Non-pigmented ciliary epithelial cell (primary cell): ENCODE measurements at regions not wholly inside any gene's neighbourhood (a gene's known extent, or its start where the extent isn't known, plus 50 kb on each side); places are given as distances from the start of the nearest gene placed in this dataset.

Source experiments
- DNase-seq: peaks from one replicate; pipeline ENCODE4 v3.0.0-alpha.2; 2010; ENCODE audit warnings: low read depth

DNA sequence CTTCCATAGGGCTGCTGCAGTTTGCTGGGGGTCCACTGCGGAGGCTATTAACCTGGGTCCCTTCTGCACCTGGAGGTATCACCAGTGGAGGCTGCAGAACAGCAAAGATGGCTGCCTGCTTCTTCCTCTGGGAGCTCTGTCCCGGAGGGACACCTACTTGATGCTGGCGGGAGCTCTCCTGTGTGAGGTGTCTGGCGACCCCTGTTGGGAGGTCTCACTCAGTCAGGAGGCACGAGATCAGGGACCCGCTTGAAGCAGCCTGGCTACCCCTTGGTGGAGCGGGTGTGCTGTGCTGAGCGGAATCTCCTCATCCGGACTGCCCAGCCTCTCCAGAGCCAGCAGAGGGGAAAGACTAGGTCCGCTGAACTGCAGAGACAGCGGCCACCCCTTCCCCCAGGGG lies 56.0 kb upstream of the CTXND1 start:
- no peak for DNase-seq

DNA sequence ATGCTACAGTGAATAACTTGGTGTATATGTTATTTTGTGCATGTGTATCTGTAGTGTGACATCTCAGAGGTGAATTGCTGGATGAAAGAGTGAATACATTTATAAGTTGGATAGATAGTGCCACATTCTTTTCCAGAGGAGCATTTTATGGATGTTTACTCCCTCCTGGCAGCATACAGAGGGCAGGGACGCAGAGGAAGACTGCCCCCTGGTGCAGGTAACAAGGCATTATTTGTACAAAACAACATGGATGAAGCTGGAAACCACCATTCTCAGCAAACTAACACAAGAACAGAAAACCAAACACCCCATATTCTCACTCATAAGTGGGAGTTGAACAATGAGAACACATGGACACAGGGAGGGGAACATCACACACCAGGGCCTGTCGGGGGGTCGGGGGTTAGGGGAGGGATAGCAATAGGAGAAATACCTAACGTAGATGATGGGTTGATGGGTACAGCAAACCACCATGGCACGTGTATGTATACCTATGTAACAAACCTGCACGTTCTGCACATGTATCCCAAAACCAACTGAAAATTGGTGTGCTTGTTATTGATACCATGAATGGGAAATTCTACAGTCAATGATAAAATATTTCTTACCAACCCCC lies 57.9 kb upstream of the CTXND1 start:
- peak; percentile 5 for DNase-seq

DNA sequence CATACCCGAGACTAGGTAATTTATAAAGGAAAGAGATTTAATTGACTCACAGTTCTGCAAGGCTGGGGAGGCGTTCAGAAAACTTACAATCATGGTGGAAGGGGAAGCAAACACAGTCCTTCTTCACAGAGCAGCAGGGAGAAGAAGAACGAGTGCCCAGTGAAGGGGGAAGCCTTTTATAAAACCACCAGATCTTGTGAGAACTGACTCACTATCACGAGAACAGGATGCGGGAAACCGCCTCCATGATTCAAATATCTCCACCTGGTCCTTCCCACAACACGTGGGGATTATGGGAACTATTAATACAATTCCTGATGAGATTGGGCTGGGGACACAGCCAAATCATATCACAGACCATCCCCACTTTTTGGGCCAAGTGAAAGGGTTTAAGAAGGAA lies 58.8 kb upstream of the CTXND1 start:
- DNase-seq, result no peak

DNA sequence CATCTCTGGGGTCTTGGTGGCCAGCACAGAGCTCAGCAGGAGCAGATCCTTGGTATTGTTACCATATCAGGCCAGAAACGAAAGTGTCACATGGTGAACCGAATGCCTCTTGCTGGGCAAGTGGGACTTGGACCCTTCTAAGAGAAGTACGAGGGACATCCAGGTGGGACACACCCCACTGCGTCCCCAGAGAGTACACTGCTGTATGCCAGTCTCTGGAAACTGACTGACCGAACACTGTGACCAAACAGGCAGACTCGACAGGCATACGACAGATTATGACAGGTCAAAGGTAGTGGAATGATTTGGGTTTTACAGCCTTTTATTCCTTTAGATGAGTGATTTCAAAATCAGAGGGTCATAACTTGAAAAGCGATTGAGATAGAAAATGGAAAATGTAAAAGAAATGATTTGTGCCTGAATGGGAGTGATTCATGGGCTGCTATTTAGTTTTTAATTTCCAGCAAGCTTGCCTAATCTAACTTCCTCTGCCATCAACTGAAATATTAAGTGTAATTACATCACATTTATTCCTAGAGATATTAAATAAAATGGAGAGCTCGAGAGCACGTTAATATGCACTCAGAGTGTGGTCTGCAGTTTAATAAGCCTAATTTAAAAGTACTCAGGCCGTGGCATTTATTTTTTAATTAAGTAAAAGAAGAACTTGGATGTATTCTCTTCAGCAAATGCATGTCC lies 63.4 kb upstream of the CTXND1 start:
- no peak for DNase-seq

DNA sequence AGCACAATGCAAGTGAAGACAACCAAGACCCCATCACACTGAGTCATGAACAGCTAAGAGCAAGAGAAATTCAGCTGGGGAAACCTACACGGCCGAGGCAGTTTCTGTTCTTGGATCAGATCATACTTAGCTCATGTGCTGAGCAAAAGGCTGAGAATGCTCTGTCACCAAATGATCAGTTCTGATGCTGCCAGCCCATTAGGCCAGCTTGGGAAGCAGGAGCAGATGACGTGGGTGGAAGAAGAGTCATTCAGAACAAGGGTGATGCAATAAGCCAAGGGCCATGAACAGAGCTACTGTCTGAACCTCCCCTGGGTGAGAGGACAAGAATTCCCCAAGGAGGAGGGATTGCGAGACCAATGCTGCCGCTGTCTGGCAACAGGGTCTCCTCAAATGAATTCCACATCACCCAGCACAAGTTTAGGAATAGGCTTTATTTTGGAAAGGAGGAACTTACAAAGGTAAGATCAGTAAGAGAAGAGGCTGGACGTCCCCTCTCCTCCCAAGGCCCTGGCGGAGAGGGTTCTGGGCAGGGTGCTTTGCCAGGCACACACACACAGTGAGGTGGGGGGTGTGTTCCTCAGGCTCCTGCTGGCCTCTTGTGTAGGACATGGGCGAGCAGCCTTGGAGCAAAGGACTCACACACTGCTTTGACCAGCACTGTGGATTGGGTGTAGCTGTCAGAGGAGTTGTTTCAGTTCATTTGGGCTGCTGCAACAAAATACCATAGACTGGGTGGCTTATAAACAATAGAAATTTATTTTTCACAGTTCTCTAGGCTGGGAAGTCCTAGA lies 65.6 kb upstream of the CTXND1 start:
- DNase-seq, result peak; percentile 57

DNA sequence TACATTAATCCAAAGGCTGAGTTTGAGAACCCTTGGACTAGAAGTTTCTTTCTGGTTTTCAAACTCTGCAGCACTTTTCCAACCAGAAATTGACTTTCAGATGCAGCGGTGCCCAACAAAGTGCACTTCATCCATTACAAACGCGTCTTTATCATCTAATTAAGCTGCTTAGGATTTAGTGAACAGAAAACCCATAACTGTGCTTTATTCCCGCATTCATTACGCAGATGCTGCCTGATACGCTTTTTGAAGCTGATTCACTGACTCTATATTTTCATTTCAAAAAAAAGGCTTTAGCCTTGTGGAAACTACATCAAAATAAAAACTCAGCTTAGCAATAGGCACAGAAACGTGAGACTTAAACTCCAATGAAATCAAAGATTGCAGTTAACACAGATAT lies 69.8 kb upstream of the CTXND1 start:
- no peak for DNase-seq

DNA sequence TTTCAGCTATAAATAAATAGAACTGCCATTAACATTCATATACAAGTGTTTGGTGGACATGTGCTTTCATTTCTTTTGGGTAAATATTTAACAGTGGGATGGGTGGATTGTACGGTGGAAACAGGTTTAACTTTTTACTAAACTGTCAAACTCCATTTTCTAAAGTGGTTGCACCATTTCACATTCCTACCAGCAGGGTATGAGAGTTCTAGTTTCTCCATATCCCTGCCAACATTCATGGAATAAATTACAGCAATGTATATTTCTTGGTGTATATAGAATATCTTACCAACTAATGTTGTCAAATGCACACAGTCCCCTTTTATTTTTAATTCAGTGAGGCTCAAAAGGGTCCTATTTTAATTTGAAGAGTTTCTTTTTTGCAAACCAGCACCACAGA lies 71.3 kb upstream of the CTXND1 start:
- DNase-seq, result no peak

DNA sequence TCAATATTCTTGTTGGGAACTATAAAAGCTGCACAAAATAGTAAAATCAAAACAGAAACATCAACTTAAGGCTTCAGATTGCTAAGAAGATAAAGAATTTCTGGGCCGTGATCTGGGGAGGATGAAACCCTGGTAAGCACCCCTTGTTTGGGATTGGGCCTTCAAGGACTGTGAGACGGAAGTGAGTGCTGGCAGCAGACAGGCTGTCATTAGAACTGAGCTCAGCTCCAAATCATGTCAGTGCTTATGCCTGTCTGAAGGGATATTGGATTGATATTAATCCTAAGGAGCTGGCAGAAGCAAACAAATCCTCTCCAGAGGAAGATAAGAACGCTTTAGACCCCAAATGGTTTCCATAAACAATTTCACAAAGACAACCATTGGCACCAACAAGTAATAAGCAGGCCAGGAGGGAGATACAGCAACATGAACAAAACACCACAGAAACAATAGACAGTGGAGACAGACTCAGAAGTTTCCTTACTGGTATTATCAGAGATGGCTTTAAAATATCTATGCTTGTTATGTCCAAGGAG lies 72.6 kb upstream of the CTXND1 start:
- DNase-seq, result no peak

DNA sequence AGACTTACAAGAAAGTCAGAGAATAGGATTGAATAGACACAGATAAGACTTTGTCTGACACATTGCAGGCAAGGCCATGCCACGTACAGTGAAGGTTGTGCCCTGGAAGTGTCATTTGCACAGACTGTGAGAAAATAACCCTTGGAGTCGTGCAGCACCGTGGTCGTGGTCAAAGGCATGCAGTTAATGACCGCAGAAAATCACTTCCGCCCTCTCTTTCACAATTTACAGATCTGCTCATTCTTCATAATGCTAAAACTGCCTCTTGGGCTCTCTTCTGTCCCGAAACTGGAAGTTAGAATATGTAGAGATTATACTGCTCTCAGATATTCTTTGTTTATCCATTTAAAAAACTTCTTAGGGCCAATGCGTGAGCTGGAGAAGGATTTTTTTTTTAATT lies 73.2 kb upstream of the CTXND1 start:
- no peak for DNase-seq

DNA sequence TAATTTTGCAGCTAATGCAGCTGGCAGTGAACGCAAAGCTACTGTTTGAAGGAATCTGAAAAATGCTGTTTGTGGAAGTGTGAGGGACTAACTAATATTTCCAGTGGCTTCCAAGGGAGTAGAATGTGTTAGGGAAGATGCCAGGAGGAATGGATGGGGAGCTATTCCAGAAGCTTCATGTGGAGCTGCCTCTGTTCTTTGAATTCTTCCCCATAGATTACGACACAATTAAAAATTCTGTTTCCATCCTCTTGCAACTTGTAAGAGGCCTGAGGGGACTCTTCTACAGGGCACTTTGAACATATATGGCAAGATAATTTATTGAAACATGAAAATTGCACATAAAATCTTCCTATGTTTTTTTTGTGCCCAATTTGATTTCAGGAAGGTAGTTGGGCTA lies 74.3 kb upstream of the CTXND1 start:
- DNase-seq, result no peak

DNA sequence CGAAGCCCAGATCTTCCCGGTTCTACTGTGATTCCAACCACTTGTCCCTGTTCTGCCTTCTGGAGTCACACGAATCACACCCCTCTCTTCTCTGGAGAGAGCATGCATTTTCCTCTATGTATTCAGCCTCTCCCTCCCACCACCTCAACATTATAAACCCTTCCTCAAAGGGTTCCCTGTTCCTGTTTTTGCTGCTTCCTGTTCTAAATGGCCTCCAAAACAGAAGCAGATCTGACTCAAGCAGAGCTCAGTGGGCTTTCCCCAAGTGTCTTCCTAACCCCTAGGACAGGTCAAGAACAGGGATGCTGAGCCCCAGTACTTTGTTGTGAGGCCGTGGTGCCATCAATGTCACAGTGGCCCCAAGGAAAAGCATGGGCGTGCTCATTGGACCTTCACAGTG lies 75.7 kb upstream of the ARNT2 start:
- no peak for DNase-seq

DNA sequence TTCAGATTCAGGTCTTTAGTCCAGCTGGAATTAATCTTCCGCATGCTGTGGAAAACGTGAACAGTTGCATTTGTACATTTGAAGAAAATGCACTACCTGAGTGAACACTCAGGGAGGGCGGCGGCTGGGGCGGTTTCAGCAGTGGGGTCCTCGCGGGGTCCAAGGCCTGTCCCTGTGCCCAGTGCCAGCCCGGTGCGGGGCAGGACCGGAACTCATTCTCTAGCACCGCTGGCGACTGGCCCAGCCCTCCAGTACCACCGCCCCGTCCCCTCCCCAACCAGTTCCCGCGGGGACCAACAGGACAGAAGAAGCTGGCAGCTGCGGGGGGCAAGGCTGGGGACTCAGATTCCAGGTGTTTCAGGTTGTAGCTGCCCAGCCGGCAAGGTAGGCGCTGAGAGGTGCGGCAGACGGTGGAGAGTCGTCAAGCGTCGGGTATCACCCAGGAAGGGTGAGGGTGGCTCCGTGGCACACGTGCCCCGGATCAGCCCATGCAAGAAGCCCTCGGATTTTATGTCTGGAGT lies 72.2 kb upstream of the ARNT2 start:
- no peak for DNase-seq

DNA sequence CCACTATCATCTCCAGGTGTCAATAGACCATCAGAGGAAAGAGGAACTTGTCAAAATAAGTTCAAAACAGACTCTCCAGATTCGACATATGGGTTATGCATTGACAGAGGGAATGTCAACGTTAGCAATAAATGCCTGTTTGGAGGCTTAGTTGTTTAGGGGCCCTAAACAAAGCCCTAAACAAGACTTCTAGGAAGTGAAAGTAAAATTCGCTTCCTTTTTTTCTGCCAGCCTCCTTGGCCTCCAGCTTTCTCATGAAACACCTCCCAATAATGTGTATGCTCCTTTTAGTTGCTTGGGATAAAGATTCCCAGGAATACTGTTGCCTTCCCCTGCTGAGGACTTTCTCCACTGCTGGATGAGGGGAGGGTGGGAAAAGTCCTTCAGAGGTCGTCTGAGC lies 70.9 kb upstream of the ARNT2 start:
- no peak for DNase-seq

DNA sequence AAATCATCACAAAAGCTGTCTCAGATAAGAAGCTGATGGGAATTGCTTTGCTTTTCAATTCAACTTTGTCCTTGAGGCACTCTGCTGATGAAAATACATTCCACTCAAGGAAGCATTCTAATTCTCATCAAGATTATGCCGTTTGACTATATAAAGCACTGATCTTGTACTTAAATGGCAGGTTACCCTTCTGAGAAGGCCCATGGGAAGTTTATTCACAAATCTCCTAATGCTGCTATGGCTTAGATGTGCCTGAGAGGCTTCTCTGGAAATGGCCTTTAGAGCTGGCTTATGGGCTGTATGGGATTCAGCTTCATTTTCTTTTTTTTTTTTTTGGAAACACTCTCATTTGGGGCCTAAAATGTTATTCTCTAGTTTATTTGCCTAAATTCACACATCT lies 69.7 kb upstream of the ARNT2 start:
- DNase-seq, result no peak

DNA sequence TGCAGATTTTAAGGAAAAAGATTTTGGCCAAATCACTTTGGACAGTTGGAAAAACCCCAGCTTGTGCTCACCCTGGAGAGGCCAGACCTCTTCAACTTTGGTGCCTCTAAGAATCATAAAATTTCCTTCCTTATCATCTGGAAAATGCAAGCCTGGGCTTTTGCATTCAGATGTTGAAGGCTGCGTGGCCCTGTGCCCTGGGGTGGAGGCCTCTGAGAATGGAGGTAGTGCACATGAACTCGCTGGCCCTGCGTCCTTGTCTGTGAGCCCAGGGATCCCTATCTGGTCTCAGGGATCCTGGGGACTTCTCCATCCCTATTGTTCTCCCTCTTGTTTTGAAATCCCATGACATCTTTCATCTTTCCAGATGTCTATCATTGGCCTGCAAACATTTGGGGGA lies 64.6 kb upstream of the ARNT2 start:
- no peak for DNase-seq

DNA sequence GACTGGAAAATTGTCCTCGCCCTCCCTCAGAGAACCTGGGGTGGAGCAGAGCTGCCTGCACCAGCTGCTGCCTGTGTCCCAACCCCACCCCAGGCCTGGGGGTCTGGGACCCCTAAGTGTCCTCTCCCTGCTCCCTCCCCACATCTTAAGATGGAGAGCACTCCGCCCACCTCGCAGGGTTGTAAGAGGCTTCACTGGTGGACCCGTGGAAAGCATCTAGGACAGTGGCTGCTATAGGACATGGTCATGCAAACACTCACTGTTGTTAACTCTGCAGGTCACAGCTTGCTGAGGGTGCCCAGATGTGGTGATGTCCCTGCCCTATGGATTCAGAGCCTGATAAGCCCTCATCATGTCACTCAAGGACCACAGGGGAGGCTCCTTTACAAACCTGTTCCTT lies 62.0 kb upstream of the ARNT2 start:
- no peak for DNase-seq

DNA sequence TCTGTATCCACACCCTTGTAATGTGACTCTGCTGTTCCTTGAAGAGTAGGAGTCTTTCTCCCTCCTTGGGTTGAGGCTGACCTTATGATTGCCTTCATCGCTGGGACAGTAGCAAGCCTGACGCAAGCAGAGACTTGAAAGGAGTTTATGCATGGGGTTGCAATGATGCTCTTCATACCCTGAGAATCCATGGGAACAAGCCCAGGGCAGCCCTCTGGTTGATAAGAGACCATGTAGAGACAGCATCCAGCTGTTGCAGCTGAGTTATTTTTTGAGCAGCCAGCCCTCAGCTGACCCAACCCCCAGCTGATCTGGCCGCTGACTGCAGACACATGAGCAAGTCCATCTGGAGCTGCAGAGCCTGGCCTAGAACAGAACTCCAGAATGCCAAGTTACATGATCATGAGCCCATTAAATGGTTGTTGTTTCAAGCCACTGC lies 60.6 kb upstream of the ARNT2 start:
- peak; percentile 9 for DNase-seq

DNA sequence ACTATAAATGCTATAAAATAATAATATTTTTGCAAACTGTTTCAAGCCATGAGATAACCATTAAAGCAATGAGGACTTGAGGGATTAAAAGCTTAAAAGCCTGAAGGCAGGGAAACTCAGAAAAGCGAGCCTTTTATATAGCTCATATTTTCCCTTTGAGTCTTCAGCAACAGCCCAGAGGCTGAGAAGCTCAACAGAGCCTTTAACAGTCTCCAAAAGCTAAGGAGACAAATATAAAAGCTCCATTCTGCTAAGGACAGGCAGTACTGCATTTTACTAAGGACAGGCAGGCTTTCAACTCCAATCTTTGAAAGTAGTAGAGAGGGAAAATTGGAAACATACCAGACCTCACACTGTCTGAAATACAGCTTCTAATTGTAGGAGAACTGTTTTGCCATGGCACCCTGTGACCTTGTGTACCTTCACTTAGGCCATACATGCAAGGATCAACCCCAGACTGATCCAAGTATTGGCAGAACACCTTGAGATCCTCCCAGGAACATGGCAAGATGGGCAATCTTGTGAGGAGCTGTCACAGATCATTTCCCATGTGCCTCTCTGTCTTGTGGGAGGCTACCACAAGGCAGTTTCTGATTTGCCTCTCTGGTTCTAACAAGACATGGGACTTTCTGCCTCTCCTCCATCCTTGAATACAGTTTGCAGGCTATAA lies 53.1 kb upstream of the ARNT2 start:
- DNase-seq, result no peak
